T-helper 9 cell (primary cell): ENCODE measurements at regions not wholly inside any gene's neighbourhood (a gene's known extent, or its start where the extent isn't known, plus 50 kb on each side); places are given as distances from the start of the nearest gene placed in this dataset.

Source experiments
- DNase-seq: peaks from one replicate; pipeline ENCODE4 v3.0.0-alpha.2; 2020

GRCh38 chr3:43178891-43179366, 73.0 kb upstream of the POMGNT2 start:
- no peak for DNase-seq

GRCh38 chr3:43177085-43177484, 71.2 kb upstream of the POMGNT2 start:
- DNase-seq, result no peak

GRCh38 chr3:43176666-43177065, 70.8 kb upstream of the POMGNT2 start:
- no peak for DNase-seq

DNA sequence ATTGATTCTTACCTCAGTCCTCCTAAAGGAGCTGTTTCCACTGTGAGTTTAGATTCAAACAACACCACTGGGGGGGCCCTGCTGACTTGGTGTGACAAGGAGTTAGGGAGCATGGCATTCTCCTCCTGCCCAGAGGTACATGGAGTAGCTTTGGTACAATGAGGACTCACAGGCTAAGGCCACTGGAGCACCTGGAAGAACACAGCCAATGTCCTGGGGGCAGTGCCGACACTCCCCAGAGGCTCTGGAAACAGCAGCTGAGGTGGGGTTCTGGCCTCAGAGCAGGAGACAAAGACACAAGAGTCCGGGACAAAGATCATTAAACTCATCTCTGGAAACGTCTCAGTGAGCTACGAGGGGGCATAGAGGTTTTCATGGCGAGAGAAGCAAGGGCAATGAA, 69.7 kb upstream of the POMGNT2 start:
- no peak for DNase-seq

- DNase-seq, result no peak
These were observed 68.1 kb upstream of the POMGNT2 start for GRCh38 chr3:43173949-43174348.

DNA sequence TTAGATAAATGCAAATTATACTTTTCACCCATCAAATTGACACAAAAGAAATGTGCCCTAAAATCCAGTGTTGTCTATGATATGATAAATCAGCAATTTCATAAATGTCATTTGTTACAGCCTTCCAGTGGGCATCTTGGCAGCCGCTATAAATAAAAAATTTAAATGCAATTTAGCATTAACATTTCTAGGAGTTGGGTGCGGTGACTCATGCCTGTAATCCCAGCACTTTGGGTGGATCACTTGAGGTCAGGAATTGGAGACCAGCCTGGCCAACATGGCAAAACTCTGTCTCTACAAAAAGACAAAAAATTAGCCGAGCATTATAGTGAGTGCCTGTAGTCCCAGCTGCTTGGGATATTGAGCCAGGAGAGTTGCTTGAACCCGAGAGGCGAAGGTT, 65.9 kb upstream of the POMGNT2 start:
- DNase-seq, result no peak

GRCh38 chr3:43170553-43170952, 64.7 kb upstream of the POMGNT2 start:
- DNase-seq, result no peak

DNA sequence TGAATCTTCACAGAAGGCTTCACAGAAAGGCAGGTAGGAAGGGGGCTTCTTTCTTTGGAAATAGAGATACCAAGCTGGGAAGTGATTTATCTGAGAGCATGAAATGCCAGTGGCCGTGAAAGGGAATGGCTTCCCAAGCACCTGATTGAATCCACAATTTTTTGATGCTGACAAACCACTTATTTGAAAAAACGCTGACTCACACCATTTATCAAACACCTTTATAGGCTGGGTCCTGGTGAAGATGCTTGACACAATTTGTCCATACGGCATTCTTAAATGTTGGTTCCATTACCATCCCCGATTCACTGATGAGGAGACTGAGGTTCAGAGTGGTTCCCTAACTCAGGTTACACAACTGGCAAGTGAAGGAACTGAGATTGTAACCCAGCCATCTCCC, 64.1 kb upstream of the POMGNT2 start:
- DNase-seq, result no peak

DNA sequence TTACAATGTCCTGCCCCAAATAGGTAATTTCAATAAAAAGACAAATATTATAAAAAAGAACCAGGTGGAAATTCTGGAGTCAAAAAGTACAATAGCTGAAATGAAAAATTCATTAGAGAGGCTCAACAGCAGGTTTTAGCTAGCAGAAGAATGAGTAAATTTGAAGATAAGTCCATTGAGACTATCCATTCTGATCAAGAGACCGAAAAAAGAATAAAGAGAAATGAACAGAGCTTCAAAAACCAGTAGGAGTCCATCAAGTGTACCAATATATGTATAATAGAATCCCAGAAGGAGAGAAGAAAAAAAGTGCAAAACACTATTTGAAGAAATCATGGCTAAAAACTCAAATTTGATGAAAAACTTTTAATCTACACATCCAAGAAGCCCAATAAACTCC, 60.5 kb upstream of the POMGNT2 start:
- DNase-seq, result no peak

DNA sequence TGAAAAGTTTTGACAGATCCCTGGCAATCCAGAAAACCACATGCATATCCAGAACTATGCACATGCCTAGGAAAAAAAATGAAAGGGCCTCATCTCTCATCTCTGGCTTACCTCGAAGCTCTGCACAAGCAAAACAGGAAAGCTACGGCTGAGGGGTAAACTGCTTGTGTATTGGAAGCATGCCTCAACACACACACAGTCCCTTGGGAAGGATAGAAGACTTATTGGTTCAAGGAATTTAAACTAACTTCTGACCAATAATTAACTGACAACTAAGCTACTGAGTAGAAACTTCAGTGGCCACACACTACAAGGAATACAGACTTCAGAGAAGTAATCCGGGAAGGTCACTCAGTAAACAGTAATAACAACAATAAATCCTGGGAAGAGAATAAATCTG, 59.9 kb upstream of the POMGNT2 start:
- no peak for DNase-seq

DNA sequence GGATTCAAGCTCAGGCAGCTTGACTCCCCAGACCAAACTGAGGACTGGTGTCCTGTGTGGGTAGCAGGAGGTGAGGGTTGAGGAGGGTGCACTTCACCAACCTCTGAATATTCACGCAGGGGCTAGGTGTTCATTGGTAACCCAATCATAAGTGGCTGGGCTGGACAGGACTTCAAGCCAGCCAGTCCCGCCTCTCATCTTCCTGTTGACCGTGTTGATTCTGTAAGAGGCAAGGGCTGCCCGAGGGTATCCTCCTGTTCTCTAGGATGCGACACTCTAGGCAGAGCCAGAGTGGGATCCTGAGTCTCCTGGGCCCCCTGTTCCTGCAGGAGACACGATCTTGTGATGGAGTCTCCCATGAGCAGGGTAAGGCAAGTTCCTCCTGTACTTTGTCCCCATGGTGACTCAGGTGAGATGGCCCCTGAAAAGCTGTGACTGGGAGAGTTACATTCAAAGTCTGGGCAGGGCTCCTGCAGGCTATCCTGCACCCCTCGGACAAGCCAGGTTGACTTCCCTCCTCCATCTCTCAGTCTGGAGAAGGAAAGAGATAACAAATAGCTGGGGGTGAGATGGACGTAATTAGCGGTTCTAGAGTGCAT, 58.1 kb upstream of the POMGNT2 start:
- no peak for DNase-seq

GRCh38 chr3:43162230-43163084, 56.6 kb upstream of the POMGNT2 start:
- peak; percentile 26 for DNase-seq

- DNase-seq, result no peak
These were observed 55.9 kb upstream of the POMGNT2 start for GRCh38 chr3:43161684-43162229.

GRCh38 chr3:43160664-43161063, 54.8 kb upstream of the POMGNT2 start:
- DNase-seq, result no peak

DNA sequence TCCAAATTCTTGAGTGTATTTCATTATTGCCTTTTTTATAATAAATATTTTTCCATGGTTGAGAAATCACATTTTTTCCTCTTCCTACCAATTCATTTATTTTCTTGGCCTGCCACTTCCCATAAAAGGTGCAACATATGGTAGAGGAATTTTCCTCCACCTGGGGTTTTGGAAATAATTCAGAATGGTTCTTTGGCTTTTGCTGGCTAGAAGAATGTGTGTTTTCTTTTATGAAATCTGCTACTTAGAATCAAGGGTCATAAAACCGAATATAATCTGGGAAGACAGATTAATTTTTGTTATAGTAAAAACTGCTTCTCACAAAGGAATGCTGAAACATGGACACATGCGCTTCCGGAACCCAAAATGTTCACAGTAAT, 54.0 kb upstream of the POMGNT2 start:
- DNase-seq, result no peak

GRCh38 chr3:43159131-43159875, 53.4 kb upstream of the POMGNT2 start:
- DNase-seq, result no peak

DNA sequence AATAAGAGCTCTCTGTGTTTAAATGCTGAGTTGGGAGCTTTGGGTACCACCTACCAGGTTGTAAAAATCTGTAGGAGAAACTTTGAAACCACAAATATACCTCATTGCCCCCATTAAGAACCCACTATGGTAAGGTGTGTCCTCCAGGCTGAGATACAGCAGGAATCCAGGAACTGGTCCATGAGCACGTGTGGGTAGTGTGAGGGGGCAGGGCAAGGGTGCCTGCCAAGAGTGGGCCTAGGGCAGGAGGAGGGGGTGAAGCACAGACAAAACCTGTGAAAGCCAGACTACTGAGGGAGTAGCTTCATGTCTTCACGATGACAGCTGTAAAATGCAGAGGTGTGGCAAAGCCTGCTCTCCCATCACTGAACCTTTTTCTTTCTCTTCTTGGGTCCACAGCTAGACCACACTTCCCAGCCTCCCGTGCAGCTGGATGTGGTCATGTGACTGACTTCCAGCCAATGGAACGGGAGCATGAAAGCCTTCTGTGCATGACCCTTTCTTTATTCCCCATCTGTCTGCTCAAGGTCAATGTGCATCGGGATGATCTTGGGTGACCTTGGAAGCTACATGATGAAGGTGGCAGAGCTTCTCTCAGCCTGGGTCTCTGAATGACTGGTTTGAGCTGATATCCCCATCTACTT, 51.1 kb upstream of the POMGNT2 start:
- DNase-seq, result no peak

DNA sequence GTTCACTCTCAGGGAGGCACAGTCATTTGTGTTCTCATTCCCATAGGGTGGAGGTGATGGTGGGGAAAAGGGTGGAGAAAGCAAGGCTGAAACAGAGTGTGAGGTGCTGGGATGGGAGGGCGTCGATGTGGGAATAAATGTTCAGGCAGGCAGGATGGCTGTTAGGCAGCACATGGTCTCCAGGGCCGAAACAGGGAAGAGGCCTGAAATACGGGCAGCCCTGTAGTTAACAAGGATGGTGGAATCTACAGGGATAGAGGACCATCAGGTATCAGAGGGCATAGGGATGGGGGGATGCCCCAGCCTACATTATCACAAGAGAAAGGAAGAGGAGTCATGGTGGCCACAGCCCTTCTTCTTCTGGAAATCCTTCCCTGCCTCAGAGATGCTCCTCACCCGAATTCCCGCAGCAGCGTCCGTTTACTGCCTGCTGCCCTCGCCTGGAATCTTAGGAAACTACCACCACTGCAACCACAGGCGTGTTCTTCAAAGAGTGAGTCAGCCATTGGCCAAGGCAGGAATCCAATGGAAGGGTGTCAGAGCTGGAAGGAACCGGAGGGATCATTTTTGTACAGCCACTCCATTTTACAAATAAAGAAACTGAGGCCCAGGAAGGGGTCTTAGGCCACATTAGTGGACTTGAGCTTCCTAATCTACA, 49.7 kb upstream of the POMGNT2 start:
- DNase-seq, result no peak
